ENCODE measurements at regions not wholly inside any gene's neighbourhood (a gene's known extent, or its start where the extent isn't known, plus 50 kb on each side); places are given as distances from the start of the nearest gene placed in this dataset.

- H3K9me3 Mint-ChIP-seq, result no peaks in the 10 kb centered on the region
- H3K27ac Mint-ChIP-seq, result no peak overlapping the region
- no peaks in the 10 kb centered on the region for H3K4me1 Mint-ChIP-seq
- no peaks in the 10 kb centered on the region for H3K36me3 Mint-ChIP-seq (ENCODE audit: low read depth)
- H3K27me3 Mint-ChIP-seq, result peaks cover 8% of the 10 kb centered on the region
- no peak overlapping the region for H3K4me3 Mint-ChIP-seq
- ATAC-seq (replicated peaks), result no peak
Observed at GRCh38 chr20:52841003-52841402, 131.2 kb upstream of the TSHZ2 start.

- ATAC-seq (replicated peaks), result no peak
- H3K9me3 Mint-ChIP-seq, result no peaks in the 10 kb centered on the region
- H3K36me3 Mint-ChIP-seq (ENCODE audit: low read depth), result no peaks in the 10 kb centered on the region
- H3K4me1 Mint-ChIP-seq, result no peaks in the 10 kb centered on the region
- no peak overlapping the region for H3K27ac Mint-ChIP-seq
- H3K27me3 Mint-ChIP-seq, result peaks cover 3% of the 10 kb centered on the region
- H3K4me3 Mint-ChIP-seq, result no peak overlapping the region
Observed at GRCh38 chr20:52840041-52840440, 132.1 kb upstream of the TSHZ2 start.

GRCh38 chr20:52838510-52839241, 133.5 kb upstream of the TSHZ2 start:
- H3K9me3 Mint-ChIP-seq, result no peaks in the 10 kb centered on the region
- no peaks in the 10 kb centered on the region for H3K36me3 Mint-ChIP-seq (ENCODE audit: low read depth)
- no peak for ATAC-seq (replicated peaks)

GRCh38 chr20:52837378-52837777, 134.8 kb upstream of the TSHZ2 start:
- no peak for ATAC-seq (replicated peaks)
- H3K4me3 Mint-ChIP-seq, result no peak overlapping the region
- no peaks in the 10 kb centered on the region for H3K9me3 Mint-ChIP-seq
- no peak overlapping the region for H3K27ac Mint-ChIP-seq
- no peaks in the 10 kb centered on the region for H3K36me3 Mint-ChIP-seq (ENCODE audit: low read depth)
- H3K4me1 Mint-ChIP-seq, result no peaks in the 10 kb centered on the region
- peaks cover 8% of the 10 kb centered on the region for H3K27me3 Mint-ChIP-seq

More at GRCh38 chr20:52838510-52839241, 133.5 kb upstream of the TSHZ2 start:
- Mint-ChIP-seq H3K27me3 (peaks cover 8% of the 10 kb centered on the region), H3K4me1 (no peaks in the 10 kb centered on the region), H3K27ac (no peak overlapping the region), H3K4me3 (no peak overlapping the region)

- ATAC-seq (replicated peaks), result no peak
- no peak overlapping the region for H3K27ac Mint-ChIP-seq
- peaks cover 11% of the 10 kb centered on the region for H3K27me3 Mint-ChIP-seq
- H3K36me3 Mint-ChIP-seq (ENCODE audit: low read depth), result no peaks in the 10 kb centered on the region
- H3K9me3 Mint-ChIP-seq, result peaks cover 6% of the 10 kb centered on the region
- no peaks in the 10 kb centered on the region for H3K4me1 Mint-ChIP-seq
- no peak overlapping the region for H3K4me3 Mint-ChIP-seq
Observed at GRCh38 chr20:52833901-52834300, 138.3 kb upstream of the TSHZ2 start.

- ATAC-seq (replicated peaks), result no peak
- peaks cover 11% of the 10 kb centered on the region for H3K27me3 Mint-ChIP-seq
- H3K4me3 Mint-ChIP-seq, result no peak overlapping the region
Observed at GRCh38 chr20:52832151-52832774, 139.9 kb upstream of the TSHZ2 start.

GRCh38 chr20:52830598-52830997, 141.6 kb upstream of the TSHZ2 start:
- Mint-ChIP-seq H3K27me3 (peaks cover 11% of the 10 kb centered on the region), H3K4me1 (no peaks in the 10 kb centered on the region), H3K36me3 (ENCODE audit: low read depth) (no peaks in the 10 kb centered on the region), H3K4me3 (no peak overlapping the region), H3K27ac (no peak overlapping the region), H3K9me3 (peaks cover 6% of the 10 kb centered on the region)
- ATAC-seq (replicated peaks), result no peak

More at GRCh38 chr20:52832151-52832774, 139.9 kb upstream of the TSHZ2 start:
- no peaks in the 10 kb centered on the region for H3K36me3 Mint-ChIP-seq (ENCODE audit: low read depth)
- H3K27ac Mint-ChIP-seq, result no peak overlapping the region
- H3K4me1 Mint-ChIP-seq, result no peaks in the 10 kb centered on the region
- H3K9me3 Mint-ChIP-seq, result peaks cover 6% of the 10 kb centered on the region

- no peak overlapping the region for H3K4me3 Mint-ChIP-seq
- no peak for ATAC-seq (replicated peaks)
- peaks cover 5% of the 10 kb centered on the region for H3K27me3 Mint-ChIP-seq
- no peak overlapping the region for H3K27ac Mint-ChIP-seq
- H3K36me3 Mint-ChIP-seq (ENCODE audit: low read depth), result no peaks in the 10 kb centered on the region
- peaks cover 6% of the 10 kb centered on the region for H3K9me3 Mint-ChIP-seq
- peaks cover 5% of the 10 kb centered on the region for H3K4me1 Mint-ChIP-seq
Observed at GRCh38 chr20:52829111-52829510, 143.0 kb upstream of the TSHZ2 start.

GRCh38 chr20:52828199-52828598, 144.0 kb upstream of the TSHZ2 start:
- Mint-ChIP-seq H3K9me3 (peaks cover 6% of the 10 kb centered on the region), H3K27ac (no peak overlapping the region), H3K36me3 (ENCODE audit: low read depth) (no peaks in the 10 kb centered on the region), H3K4me3 (no peak overlapping the region), H3K27me3 (peaks cover 3% of the 10 kb centered on the region), H3K4me1 (peaks cover 5% of the 10 kb centered on the region)
- no peak for ATAC-seq (replicated peaks)

- Mint-ChIP-seq H3K4me3 (no peak overlapping the region), H3K9me3 (peaks cover 6% of the 10 kb centered on the region), H3K36me3 (ENCODE audit: low read depth) (no peaks in the 10 kb centered on the region), H3K27me3 (peaks cover 3% of the 10 kb centered on the region), H3K4me1 (peaks cover 5% of the 10 kb centered on the region), H3K27ac (no peak overlapping the region)
- no peak for ATAC-seq (replicated peaks)
Observed at GRCh38 chr20:52826722-52827121, 145.4 kb upstream of the TSHZ2 start.

GRCh38 chr20:52826321-52826720, 145.8 kb upstream of the TSHZ2 start:
- no peak overlapping the region for H3K27ac Mint-ChIP-seq
- H3K27me3 Mint-ChIP-seq, result peaks cover 3% of the 10 kb centered on the region
- H3K4me1 Mint-ChIP-seq, result peaks cover 5% of the 10 kb centered on the region
- no peak for ATAC-seq (replicated peaks)
- H3K4me3 Mint-ChIP-seq, result no peak overlapping the region
- no peaks in the 10 kb centered on the region for H3K36me3 Mint-ChIP-seq (ENCODE audit: low read depth)
- peaks cover 6% of the 10 kb centered on the region for H3K9me3 Mint-ChIP-seq

GRCh38 chr20:52824494-52825216, 147.5 kb upstream of the TSHZ2 start:
- Mint-ChIP-seq H3K27me3 (no peaks in the 10 kb centered on the region), H3K27ac (no peak overlapping the region), H3K36me3 (ENCODE audit: low read depth) (no peaks in the 10 kb centered on the region), H3K9me3 (peaks cover 2% of the 10 kb centered on the region), H3K4me1 (peaks cover 5% of the 10 kb centered on the region), H3K4me3 (no peak overlapping the region)
- ATAC-seq (replicated peaks), result peak; percentile 74

GRCh38 chr20:52823303-52823702, 148.9 kb upstream of the TSHZ2 start:
- Mint-ChIP-seq H3K27me3 (no peaks in the 10 kb centered on the region), H3K4me1 (peaks cover 5% of the 10 kb centered on the region), H3K9me3 (no peaks in the 10 kb centered on the region), H3K4me3 (no peak overlapping the region), H3K36me3 (ENCODE audit: low read depth) (no peaks in the 10 kb centered on the region), H3K27ac (no peak overlapping the region)
- ATAC-seq (replicated peaks), result peak; percentile 78

- peaks cover 8% of the 10 kb centered on the region for H3K27me3 Mint-ChIP-seq
- ATAC-seq (replicated peaks), result no peak
- H3K27ac Mint-ChIP-seq, result no peak overlapping the region
- no peaks in the 10 kb centered on the region for H3K9me3 Mint-ChIP-seq
- no peaks in the 10 kb centered on the region for H3K36me3 Mint-ChIP-seq (ENCODE audit: low read depth)
- no peak overlapping the region for H3K4me3 Mint-ChIP-seq
- peaks cover 5% of the 10 kb centered on the region for H3K4me1 Mint-ChIP-seq
Observed at GRCh38 chr20:52820641-52821292, 151.4 kb upstream of the TSHZ2 start.
